GM12875 (cell line): ENCODE measurements at regions not wholly inside any gene's neighbourhood (a gene's known extent, or its start where the extent isn't known, plus 50 kb on each side); places are given as distances from the start of the nearest gene placed in this dataset.

Source experiments
- H3K4me3 ChIP-seq: one replicate; pipeline ENCODE4 v1.5.1; 2011; ENCODE audit warnings: low read depth, low read length, control low read depth
- TF ChIP-seq, protein P1 (sequence below): IDR thresholded peaks from 2 replicates; pipeline ENCODE4 v1.5.1; 2011; ENCODE audit warnings: low read depth, mild to moderate bottlenecking, control low read depth, inconsistent platforms, low read length, moderate library complexity, borderline replicate concordance; ENCODE audit not compliant: insufficient read depth

DNA sequence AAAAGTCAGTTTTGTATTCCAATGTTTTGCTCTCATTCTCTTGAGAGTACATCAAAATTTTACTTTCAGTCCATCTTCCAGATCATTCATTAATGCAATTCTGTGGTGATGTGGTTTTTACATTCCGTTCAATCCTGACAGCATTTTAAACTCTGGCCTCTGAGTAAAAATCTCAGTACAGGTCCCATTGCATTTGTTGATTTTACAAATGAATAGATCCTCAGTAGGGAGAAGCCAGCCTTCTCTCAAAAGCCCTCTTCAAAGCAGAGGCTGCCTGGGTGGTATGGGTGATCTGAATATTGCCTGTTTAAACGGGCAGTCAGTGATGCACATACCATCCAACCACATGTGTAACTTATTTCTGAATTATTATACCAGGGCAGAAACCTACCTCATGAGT, 72.5 kb upstream of the TSC22D2 start:
- TF ChIP-seq, protein P1, sequence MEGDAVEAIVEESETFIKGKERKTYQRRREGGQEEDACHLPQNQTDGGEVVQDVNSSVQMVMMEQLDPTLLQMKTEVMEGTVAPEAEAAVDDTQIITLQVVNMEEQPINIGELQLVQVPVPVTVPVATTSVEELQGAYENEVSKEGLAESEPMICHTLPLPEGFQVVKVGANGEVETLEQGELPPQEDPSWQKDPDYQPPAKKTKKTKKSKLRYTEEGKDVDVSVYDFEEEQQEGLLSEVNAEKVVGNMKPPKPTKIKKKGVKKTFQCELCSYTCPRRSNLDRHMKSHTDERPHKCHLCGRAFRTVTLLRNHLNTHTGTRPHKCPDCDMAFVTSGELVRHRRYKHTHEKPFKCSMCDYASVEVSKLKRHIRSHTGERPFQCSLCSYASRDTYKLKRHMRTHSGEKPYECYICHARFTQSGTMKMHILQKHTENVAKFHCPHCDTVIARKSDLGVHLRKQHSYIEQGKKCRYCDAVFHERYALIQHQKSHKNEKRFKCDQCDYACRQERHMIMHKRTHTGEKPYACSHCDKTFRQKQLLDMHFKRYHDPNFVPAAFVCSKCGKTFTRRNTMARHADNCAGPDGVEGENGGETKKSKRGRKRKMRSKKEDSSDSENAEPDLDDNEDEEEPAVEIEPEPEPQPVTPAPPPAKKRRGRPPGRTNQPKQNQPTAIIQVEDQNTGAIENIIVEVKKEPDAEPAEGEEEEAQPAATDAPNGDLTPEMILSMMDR: no peak
- H3K4me3 ChIP-seq: no peak overlapping the region

DNA sequence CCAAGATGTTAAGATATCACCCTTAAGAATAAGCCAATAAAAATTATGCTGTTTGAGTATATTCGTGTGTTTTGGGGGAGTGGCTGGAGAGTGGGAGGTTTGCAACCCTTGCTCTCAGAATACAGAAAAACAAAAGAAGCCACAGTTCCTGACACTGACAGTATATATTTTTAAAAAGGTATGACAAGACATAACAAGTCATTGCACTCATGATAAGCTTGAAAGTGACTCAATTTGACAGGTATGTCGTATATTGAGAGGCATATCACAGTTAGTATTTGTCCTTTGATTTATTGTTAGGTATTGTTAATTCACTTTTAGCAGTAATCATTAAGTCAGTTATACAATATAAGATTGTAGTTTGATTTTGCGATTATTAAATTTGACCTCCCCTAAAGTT, 73.1 kb upstream of the TSC22D2 start:
- TF ChIP-seq, protein P1: no peak
- no peak overlapping the region for H3K4me3 ChIP-seq

DNA sequence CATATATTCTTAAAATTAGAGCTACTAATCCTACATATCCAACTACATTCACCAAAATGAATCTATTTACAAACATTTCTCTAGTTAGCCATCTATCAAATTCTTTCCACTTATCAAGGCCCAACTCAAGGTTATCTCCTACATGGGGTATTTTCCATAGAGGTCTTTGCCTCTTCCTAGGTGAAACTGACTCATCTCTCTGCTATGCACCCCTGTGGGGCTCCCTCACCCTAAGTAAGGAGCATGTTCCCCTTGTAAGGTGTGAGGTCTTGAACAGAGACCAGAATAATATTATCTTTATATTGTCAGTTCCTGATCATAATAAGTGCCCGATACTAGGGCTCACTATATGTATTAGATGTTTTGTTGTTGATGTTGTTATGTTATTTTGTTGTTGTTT, 74.6 kb upstream of the TSC22D2 start:
- TF ChIP-seq, protein P1: no peak
- H3K4me3 ChIP-seq: no peak overlapping the region

DNA sequence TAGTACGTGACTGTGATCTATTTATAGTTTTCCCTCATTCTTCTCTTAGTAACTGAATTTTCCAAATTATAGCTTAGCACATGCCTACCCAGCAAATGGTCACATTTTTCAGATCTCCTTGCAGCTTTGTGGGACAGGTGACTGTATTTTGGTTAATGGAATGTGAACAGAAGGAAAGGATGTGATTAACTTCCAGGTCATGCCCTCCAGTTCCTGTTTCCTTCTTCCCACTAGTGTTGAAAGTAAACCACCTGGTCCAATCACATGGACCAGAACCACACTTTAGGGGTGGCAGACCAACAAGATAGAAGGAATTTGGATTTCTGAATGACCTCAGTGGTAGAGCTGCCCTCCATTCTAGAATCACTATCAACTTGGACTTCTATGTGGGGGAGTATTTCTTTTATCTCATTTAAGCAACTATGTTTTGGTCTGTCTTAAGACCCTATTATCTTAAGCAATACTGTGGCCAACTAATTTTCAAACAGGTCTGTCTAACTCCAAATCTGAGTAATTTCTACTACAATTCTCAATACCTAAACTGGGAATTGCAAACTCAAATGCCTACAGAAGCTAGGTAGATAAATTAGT, 76.0 kb upstream of the TSC22D2 start:
- H3K4me3 ChIP-seq: no peak overlapping the region
- TF ChIP-seq, protein P1: no peak

DNA sequence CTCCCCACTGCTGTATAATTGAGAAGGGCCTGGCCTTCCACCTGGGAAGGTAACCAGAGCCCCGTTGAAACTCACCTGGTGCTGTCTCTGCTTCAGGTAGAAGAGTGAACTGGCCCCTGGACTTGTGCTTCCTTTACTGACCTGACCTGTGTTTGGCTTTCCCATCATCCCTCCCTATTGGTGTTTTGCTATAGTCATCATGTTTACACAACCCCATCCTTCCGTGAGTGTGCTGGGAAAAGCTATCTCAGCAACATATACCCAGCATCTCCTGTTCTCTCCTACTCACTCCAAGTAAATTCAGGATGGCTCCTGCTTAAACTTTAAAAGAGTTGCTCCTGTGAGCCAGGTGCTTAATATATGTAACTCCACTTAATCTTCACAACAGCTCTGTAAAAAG, 77.2 kb upstream of the TSC22D2 start:
- no peak overlapping the region for H3K4me3 ChIP-seq
- TF ChIP-seq, protein P1: no peak

DNA sequence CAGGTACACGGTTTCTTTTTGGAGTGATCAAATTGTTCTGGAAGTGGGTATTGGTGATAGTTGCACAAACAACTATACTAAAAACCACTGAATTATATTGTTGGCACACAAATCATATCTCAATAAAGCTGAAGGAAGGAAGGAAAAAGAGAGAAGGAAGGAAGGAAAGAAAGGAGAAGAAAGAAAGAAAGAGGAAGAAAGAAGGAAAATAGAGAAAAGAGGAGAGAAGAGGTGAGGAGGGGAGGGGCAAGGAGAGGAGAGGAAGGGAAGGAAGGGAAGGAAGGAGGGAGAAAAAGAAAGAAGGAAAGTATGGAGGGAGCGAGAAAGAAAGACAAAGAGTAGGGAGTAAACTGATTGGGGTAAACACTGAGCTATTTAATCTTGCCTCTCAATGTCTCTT, 77.9 kb upstream of the TSC22D2 start:
- no peak overlapping the region for H3K4me3 ChIP-seq
- TF ChIP-seq, protein P1: no peak

DNA sequence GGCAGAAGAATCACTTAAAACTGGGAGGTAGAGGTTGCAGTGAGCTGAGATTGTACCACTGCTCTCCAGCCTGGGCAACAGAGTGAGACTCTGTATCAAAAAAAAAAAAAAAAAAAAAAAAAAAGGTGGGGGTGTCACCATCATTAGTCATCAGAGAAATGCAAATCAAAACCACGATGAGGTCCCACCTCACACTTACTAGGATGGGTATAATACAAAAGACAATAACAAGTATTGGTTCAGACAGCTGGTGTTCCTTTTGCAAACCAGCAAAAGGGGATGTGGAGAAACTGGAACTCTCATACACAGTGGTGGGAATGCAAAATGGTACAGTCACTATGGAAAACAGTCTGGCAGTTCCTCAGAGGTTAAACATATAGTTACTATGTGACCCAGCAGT, 78.7 kb upstream of the TSC22D2 start:
- H3K4me3 ChIP-seq: no peak overlapping the region
- TF ChIP-seq, protein P1: no peak
